HG03108 (cell line): ENCODE measurements at regions not wholly inside any gene's neighbourhood (a gene's known extent, or its start where the extent isn't known, plus 50 kb on each side); places are given as distances from the start of the nearest gene placed in this dataset.
"Not testable (repeated sequence)": the region's sequence is repeated elsewhere in the genome, so short reads cannot be mapped to it uniquely, and the experiment has no call there.

Experiments
- ATAC-seq: cut with Tn5 transposase; IDR thresholded peaks from one replicate; pipeline ENCODE4 v1.9.1; 2021; ENCODE audit warnings: moderate library complexity; ENCODE audit not compliant: unreplicated experiment

DNA sequence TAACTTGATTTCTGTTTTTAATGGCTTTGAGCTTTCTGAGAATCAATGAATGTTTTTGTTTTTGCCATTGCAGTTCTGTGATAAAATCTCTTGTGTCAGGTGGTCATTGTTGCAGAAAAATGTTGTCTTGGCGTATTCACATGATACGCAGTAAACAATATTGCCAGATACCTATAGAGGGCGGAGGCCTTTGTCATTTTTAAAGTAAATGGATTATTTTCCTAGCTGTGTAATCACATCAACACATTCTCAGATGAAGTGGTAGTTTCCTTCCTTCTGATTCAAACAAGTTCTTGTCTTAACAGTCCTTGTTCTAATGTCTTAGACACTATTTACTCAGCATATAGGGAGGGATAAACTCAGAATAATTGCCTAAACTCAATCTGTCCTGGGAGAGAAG is 109.9 kb upstream of the DAB2 start:
- no peak for ATAC-seq

DNA sequence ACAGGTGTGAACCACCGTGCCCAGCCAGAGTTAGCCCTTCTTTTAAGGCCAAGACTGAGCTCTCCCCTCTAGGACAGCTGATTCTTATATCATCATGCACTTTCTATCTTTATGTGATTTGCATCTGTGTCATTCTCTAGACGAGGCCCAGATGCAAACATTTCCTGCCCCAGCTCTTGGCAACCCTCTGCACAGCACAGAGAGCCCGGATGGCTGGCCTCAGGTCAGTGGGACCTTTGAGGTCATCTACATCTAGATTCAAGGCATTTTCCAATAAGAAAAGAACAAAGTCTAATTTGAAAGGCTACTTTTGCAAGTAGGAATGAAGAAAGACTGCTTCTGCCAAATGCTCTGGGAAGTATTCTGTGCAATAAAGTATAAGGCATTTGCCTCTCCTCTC is 109.0 kb upstream of the DAB2 start:
- no peak for ATAC-seq

DNA sequence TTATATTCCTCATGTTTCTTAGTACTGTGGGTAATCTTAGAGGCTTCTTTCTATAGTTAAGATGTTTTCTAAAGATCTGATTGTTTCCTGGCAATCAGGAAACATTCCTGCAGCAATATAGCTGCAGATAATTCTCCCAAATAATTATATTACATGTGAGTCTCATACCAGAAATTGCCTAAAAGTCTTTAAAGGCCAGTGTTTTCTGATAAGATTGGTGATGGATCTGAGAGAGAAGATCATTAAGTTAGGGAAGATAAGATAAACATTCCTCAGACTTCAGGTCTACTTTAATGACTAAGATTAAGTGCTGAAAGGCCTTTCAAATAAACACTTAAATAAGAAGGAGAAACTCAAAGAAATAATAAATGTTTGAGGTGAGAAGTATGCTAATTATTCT is 107.7 kb upstream of the DAB2 start:
- ATAC-seq = no peak

DNA sequence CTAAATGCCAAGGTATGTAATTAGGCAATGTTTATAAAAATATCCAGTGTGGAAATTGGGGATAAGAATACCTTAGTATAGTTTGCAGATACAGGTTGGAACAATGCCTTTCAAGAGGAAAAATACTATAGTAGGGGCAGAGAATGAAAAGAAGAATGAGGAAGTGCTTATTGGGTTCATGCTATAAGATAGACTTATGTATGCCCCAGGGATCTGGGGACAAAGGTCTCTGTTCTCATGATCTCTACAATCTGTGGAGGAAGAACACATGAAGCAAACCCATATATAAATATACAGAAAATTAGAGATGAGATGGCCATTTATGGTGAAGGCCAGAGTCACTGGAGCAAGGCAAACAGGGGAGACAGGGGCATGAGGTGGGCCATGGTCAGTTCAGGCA is 106.5 kb upstream of the DAB2 start:
- no peak for ATAC-seq

DNA sequence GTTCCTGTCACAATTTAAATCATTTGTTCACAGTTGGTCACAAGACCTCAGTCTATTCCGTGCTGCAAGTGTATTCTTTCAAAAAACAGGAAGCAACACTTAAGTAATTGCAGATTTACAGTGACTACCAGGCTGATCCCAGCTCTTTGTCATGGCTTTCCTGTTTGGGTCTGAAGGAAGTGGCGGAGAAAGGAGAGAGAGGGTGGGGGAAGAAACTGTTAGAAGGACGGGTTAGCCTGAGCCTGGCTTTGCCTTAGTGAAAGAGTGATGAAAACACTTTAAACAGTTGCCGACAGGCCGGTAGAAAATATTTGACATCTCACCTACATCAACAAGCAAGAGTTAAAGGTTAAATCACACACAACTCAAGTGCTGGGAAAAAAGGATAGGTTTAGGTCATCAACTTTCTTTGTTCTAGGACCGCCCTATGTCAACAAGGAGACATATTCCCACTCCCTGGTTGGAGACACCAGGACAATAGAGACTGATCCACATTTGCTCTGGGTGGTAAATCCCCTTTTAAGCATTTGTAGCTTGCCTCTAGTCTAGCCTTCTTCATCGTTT is 102.2 kb upstream of the DAB2 start:
- ATAC-seq = no peak

DNA sequence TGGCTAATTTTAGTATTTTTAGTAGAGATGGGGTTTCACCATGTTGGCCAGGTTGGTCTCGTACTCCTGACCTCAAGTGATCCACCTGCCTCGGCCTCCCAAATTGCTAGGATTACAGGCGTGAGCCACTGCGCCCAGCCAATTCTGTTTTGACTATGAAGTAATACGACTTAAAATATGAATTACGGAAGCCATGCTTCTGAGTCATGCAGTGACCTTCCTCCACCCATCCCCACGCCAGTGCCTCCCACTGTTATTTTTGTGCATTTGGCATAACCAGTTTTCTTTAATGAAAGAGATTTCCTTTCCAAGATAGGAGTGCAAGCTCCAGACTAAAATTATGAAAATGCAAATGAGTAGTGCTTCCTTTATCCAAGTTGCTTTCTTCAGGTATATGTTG is 101.0 kb upstream of the DAB2 start:
- ATAC-seq = not testable (repeated sequence)

DNA sequence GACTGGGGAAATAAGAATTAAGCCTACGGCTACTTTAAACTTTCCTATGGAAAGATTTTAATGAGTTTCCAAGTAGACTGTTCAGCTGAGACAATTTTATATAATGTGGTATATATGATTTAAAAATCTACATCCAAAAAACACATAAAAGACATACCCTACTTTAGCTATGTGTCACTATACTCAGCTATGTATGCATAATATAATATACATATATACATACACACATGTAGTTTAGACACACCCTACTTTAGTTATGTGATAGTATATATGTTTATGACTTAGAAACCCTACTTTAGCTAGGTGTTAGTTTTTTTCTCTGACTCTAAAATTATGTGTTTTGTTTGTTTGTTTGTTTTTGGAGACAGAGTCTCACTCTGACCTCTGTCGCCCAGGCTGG is 100.5 kb upstream of the DAB2 start:
- ATAC-seq = no peak

DNA sequence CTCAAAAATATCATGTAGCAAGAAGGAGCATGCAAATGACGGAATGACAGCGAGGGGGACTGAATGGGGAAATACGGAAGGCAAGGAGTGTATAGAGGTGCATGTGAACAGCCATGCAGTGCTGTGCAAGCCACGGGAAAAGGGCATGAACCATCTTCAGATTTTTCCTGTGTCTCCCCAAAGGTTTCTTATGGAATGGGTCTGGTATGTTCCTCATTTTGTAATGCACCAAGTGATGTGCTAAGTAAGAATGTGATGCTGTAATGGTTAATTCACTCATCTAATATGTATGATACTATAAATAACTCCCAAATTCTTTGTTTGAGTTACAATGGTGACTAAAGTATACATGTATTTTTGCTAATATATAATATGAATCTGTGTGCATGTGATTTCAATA is 99.0 kb upstream of the DAB2 start:
- no peak for ATAC-seq

DNA sequence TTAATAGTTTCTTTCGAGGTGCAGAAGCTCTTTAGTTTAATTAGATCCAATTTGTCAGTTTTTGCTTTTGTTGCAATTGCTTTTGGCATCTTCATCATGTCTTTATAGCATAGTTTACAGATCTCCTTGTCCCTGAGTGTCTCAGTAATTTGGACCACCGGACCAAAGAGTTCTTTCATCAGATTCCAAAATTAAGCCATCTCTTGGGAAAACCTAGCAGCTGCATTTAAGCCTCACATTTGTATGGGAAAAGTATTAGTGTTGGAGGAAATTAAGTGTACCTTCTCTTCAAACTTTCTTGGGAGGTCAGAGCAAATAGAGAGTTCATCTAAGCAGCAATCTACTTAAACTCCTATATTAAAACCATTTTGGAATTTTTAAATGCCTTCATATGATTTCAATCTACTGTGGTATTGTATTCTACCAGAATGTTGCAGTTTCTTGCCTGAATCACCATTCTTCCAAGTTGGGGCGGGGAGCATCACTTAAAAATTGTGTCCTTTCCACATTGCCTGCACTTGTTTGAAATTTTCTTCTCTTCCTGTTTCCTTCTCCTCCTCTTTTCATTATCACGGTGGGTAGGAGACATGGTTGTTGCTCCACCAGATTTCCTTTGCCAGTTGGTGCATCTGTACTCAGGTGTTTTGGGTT is 97.3 kb upstream of the DAB2 start:
- no peak for ATAC-seq

DNA sequence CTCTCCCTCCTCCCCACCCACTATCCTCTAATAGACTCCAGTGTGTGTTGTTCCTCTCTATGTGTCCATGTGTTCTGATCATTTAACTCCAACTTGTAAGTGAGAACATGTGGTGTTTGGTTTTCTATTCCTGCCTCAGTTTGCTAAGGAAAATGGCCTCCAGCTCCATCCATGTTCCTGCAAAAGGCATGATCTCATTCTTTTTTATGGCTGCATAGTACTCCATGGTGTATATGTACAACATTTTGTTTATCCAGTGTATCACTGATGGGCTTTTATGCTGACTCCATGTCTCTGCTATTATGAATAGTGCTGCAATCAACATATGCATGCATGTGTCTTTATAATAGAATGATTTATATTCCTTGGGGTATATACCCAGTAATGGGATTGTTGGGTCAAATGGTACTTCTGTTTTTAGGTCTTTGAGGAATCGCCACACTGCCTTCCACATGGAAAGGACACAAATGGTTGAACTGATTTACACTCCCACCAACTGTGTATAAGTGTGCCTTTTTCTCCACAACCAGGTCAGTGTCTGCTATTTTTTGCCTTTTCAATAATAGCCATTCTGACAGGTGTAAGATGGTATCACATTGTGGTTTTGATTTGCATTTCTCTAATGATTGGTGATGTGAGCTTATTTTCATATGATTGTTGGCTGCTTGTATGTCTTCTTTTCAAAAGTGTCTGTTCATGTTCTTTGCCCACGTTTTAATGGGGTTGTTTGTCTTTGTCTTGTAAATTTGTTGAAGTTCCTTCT is 96.5 kb upstream of the DAB2 start:
- no peak for ATAC-seq

DNA sequence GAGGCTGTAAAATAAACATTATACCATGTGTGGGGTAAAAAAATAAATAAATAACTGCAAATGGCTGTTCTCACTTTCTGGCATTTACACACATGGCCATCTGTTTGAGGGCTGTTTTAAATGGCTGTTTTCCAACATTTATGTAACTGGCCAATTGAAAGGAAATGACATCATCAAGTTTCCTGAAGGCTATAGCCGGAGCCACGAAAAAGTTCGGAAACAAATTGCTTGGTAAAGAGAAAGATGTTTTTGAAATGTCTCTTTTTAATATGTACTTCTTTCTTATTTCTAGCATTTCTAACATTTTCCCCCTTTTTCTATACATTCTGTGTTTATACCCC is 95.4 kb upstream of the DAB2 start:
- no peak for ATAC-seq

DNA sequence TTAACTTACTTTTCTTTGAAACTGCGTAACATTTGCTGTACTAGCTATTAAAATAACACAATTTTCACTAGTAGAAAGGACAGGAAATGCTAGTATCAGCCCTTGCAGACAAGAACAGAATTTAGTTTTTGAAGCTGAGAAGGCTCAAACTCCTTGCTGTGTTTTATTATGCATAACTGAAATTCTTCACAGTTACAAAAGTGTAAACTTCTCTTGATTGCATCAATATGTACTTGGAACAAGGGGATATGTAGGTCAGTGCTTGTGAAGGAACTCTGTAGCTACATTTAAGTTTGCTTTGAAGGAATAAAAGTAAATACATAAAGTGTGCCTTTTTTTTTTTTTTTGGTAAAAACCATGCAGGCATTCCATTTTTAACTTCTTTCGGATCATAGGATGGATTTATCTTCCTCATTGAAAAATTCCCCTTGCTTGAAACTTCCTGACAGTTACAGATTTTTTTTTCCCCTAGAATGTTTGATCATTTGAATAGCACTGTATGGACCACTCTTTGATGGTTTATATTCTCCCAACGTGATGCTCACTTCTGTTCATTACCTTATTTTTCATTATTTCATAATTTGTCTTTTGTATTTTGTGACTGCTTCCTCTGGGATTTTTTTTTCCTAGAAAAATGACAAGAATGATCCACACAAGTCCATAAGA is 94.9 kb upstream of the DAB2 start:
- no peak for ATAC-seq

DNA sequence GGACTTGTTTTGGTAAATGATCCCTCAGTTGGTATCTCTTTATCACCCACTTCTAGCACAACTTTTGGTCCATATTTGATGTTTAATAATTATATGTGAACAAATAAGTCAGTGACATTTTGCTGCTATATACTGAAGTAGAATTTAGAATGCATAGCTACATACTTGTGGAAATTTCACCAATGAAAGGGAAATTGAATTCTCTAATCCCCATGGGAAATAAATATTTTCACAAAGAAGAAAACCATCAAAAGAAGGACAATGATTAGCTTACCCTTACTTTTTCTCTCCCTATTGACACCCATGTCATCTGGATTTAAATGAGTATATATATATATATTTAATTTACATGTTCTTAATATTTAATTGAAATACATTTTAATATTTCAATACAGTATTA is 94.3 kb upstream of the DAB2 start:
- ATAC-seq = no peak

DNA sequence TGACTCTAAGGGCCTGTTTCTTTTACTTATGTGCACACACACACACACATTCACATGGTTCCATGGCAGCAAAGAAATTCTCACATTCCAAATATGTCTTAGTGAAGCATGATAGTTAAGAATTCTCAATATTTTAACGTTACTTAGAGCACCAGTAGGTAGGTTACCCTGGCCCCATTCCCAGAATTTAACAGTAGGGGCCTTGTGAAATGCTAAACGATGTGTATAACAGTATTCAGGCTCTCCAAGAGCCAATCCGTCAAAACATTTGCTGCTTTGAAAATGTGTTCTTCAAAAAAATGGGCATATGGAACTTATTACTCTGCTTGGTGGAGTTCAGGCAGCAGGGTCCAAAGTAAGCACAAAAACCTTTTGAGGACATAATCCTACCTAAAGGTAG is 93.7 kb upstream of the DAB2 start:
- no peak for ATAC-seq

DNA sequence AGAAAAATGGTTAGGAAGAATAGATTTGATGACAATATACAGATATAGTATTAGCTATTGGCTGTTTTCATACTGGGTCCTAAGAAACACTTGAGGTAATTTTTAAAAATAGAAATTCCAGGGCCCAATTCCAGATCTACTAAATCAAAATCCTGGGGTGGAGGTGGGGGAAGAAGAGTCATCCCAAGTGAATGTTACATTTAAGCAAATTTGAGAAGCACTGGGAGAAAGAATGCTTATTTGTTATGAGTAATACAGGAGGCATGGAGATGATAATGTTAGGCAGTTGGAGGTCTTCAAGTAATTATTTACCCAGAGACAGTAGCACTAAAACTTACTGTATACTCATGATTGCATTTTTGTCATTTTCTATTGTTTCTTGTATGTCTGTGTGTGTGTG is 93.0 kb upstream of the DAB2 start:
- no peak for ATAC-seq

DNA sequence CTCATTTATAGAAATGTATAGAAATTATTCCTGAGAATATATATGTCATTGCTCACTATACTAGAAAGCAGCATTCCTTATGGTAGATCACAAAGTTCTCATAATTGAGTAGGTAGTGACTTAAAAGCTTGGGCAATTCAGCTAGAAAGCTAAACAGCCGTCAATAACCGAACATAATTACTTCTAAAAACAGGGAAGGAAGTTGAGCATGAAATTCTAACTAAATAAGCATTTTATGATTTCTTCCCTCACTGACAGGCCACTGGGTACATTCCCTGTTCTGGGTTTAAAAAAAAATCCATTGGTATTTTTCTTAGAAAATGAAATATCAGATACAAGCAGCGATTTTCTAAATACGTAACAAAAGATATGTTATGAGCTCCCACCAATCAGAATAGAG is 91.1 kb upstream of the DAB2 start:
- no peak for ATAC-seq

DNA sequence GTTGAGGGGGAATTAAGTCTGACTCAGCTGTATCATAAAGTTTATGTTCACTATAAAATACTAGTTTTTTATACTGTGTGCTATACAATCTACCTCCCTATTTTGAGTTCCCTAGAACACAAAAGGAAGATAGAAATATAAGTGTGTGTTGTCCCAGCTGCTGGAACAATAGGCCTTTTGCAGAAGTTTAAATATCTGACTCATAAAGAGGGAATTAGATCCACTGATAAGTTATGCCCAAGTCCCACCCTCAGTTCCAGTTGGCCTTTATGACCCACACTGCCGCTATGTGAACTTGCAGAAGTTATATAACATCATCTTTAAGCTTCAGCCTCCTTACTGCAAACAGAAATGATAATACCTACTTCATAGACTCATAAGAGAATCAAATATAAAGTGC is 88.5 kb upstream of the DAB2 start:
- no peak for ATAC-seq

DNA sequence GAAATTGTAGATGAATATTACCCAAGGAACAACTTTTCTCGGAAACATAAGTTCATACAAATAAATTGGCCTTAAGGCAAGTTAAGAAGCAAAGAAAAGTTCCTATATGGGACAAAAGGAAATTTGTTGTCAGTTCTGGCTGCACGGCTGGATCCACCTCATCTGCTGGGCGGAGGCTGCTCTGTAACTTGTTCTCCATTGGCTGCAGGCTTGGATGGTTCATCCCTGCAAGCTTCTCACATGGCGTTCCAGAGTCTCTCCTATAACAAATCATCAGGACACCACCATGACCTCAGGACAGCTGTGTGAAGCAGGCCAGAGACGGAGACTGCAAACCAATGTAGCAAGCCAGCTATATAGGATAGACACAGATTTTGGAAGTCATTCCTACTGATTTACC is 81.4 kb upstream of the DAB2 start:
- no peak for ATAC-seq

DNA sequence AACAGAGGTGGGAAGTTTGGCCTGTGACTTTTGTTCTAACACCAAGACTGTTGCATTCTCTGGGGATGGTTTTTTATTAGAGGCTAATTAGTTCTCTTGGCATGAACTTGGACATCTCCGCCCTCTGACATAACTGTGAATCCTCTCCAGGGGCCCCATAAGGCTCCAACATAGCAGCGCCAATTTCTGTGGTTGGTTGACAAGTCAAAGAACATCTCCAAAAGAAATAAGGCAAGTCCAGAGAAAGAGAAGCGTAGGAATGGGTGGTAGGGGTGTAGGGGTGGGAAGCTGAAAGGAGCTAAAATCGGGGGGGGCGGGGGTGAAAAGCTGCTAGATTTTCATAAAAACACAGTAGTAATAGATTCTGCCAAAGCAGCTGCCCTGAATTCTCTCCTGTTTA is 81.0 kb upstream of the DAB2 start:
- no peak for ATAC-seq

DNA sequence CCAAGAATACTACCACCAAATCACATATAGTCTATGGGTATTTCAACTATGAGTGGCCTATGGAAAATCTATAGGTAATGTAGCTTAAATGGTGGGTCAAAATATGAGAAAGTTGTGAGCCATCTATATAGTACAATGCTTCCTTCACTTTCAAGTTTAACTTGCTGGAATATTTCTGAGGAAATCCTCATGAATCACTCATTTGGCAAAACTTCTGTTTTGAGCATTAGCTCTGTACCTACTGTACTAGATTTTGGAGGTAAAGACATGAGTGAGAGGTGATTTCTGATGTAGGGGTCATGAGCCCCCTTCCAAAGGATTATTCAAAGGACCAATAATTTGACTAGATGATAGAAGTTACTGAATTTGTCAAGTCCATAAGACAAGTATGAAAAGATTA is 80.6 kb upstream of the DAB2 start:
- ATAC-seq = no peak

DNA sequence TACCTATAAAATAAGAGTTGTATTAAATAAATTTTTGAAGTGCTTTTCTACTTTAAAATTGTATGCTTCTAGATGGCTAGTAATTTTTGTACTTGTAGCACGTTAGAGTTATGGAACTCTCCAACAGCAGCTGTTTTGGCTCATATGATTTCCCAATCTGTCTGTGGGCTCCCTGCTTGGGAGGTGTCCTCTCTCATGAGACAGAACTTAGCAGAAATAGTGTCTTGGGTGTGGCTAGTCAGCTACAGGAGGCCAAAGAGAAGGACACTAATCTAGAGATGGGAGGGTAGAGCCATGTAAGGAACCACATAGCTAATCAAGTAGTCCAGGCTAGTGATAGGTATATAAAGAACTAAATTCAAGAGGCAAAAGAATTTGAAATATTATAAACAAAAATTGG is 78.4 kb upstream of the DAB2 start:
- ATAC-seq = no peak

DNA sequence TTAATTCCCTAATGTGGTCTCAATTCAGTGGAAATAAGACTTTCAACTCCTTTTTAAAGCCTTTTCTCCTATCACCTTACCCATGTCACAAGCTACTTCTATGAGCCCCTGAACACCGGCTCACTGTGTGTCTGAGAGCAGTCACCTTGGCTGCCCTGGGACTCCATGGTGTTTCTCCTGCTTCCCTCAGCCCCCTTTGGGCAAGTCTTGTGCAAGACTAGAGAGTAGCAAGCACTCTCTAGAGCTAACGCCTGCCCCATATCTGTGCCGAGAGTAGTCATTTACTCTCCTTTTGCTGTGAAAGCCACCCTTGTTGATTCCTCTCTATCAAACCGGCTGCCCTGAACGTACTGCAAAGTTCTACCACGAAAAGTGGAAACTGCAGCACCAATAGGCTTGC is 77.9 kb upstream of the DAB2 start:
- ATAC-seq = no peak
